ENCODE measurements at regions not wholly inside any gene's neighbourhood (a gene's known extent, or its start where the extent isn't known, plus 50 kb on each side); places are given as distances from the start of the nearest gene placed in this dataset.

DNA sequence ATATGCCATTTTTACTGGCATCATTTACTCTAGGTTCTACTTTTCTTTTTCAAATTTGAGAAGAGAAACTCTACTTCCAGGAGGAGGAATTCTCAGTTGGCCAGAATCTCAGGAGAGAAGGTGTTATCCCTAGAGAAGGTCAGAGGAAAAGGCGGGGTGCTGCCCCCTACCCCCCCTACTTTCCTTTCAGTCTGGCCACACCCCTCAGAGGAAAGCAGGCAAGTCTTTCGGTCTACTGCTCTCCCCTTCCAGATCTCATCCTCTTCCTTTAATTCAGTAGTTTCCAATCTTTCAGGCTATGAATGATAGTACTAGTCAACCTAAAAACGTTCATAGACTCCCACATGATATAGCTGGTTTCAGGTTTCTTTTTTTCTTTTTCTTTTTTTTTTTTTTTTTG, 366.5 kb upstream of the TBL1XR1 start:
- no peak; the same call in 2 of the 3 replicates for ATAC-seq
- TF ChIP-seq GLIS3 (CRISPR knock-in tag; IDR thresholded peaks at IDR 0.05) = no peak
- TF ChIP-seq ARNTL (CRISPR knock-in tag; IDR thresholded peaks at IDR 0.05; ENCODE audit: borderline replicate concordance, low read depth) = no peak
- no peak for TF ChIP-seq RARB (CRISPR knock-in tag; IDR thresholded peaks at IDR 0.05)
- TF ChIP-seq, protein P1, sequence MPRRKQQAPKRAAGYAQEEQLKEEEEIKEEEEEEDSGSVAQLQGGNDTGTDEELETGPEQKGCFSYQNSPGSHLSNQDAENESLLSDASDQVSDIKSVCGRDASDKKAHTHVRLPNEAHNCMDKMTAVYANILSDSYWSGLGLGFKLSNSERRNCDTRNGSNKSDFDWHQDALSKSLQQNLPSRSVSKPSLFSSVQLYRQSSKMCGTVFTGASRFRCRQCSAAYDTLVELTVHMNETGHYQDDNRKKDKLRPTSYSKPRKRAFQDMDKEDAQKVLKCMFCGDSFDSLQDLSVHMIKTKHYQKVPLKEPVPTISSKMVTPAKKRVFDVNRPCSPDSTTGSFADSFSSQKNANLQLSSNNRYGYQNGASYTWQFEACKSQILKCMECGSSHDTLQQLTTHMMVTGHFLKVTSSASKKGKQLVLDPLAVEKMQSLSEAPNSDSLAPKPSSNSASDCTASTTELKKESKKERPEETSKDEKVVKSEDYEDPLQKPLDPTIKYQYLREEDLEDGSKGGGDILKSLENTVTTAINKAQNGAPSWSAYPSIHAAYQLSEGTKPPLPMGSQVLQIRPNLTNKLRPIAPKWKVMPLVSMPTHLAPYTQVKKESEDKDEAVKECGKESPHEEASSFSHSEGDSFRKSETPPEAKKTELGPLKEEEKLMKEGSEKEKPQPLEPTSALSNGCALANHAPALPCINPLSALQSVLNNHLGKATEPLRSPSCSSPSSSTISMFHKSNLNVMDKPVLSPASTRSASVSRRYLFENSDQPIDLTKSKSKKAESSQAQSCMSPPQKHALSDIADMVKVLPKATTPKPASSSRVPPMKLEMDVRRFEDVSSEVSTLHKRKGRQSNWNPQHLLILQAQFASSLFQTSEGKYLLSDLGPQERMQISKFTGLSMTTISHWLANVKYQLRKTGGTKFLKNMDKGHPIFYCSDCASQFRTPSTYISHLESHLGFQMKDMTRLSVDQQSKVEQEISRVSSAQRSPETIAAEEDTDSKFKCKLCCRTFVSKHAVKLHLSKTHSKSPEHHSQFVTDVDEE (CRISPR knock-in tag; IDR thresholded peaks at IDR 0.05) = no peak
- TF ChIP-seq, protein P2, sequence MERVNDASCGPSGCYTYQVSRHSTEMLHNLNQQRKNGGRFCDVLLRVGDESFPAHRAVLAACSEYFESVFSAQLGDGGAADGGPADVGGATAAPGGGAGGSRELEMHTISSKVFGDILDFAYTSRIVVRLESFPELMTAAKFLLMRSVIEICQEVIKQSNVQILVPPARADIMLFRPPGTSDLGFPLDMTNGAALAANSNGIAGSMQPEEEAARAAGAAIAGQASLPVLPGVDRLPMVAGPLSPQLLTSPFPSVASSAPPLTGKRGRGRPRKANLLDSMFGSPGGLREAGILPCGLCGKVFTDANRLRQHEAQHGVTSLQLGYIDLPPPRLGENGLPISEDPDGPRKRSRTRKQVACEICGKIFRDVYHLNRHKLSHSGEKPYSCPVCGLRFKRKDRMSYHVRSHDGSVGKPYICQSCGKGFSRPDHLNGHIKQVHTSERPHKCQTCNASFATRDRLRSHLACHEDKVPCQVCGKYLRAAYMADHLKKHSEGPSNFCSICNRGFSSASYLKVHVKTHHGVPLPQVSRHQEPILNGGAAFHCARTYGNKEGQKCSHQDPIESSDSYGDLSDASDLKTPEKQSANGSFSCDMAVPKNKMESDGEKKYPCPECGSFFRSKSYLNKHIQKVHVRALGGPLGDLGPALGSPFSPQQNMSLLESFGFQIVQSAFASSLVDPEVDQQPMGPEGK (CRISPR knock-in tag; IDR thresholded peaks at IDR 0.05; ENCODE audit: borderline replicate concordance) = no peak
- TF ChIP-seq, protein P3, sequence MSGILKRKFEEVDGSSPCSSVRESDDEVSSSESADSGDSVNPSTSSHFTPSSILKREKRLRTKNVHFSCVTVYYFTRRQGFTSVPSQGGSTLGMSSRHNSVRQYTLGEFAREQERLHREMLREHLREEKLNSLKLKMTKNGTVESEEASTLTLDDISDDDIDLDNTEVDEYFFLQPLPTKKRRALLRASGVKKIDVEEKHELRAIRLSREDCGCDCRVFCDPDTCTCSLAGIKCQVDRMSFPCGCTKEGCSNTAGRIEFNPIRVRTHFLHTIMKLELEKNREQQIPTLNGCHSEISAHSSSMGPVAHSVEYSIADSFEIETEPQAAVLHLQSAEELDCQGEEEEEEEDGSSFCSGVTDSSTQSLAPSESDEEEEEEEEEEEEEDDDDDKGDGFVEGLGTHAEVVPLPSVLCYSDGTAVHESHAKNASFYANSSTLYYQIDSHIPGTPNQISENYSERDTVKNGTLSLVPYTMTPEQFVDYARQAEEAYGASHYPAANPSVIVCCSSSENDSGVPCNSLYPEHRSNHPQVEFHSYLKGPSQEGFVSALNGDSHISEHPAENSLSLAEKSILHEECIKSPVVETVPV (CRISPR knock-in tag; IDR thresholded peaks at IDR 0.05) = no peak
- no peak for TF ChIP-seq PPARA (CRISPR knock-in tag; IDR thresholded peaks at IDR 0.05; ENCODE audit: borderline replicate concordance)
- no peak for TF ChIP-seq ESRRG (CRISPR knock-in tag; IDR thresholded peaks at IDR 0.05)
- no peak for TF ChIP-seq ZFP30 (CRISPR knock-in tag; IDR thresholded peaks at IDR 0.05)
- TF ChIP-seq ZNF565 (CRISPR knock-in tag; conservative IDR thresholded peaks at IDR 0.05; ENCODE audit: low read depth) = no peak
- TF ChIP-seq TCF4 (CRISPR knock-in tag; IDR thresholded peaks at IDR 0.05; ENCODE audit: borderline replicate concordance) = no peak
- TF ChIP-seq, protein P4, sequence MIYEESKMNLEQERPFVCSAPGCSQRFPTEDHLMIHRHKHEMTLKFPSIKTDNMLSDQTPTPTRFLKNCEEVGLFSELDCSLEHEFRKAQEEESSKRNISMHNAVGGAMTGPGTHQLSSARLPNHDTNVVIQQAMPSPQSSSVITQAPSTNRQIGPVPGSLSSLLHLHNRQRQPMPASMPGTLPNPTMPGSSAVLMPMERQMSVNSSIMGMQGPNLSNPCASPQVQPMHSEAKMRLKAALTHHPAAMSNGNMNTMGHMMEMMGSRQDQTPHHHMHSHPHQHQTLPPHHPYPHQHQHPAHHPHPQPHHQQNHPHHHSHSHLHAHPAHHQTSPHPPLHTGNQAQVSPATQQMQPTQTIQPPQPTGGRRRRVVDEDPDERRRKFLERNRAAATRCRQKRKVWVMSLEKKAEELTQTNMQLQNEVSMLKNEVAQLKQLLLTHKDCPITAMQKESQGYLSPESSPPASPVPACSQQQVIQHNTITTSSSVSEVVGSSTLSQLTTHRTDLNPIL (CRISPR knock-in tag; IDR thresholded peaks at IDR 0.05; ENCODE audit: low read depth) = no peak
- TF ChIP-seq ZNF8 (CRISPR knock-in tag; IDR thresholded peaks at IDR 0.05) = no peak
- TF ChIP-seq, protein P5, sequence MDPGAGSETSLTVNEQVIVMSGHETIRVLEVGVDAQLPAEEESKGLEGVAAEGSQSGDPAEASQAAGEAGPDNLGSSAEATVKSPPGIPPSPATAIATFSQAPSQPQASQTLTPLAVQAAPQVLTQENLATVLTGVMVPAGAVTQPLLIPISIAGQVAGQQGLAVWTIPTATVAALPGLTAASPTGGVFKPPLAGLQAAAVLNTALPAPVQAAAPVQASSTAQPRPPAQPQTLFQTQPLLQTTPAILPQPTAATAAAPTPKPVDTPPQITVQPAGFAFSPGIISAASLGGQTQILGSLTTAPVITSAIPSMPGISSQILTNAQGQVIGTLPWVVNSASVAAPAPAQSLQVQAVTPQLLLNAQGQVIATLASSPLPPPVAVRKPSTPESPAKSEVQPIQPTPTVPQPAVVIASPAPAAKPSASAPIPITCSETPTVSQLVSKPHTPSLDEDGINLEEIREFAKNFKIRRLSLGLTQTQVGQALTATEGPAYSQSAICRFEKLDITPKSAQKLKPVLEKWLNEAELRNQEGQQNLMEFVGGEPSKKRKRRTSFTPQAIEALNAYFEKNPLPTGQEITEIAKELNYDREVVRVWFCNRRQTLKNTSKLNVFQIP (CRISPR knock-in tag; IDR thresholded peaks at IDR 0.05; ENCODE audit: borderline replicate concordance, low read depth) = no peak
- no peak for TF ChIP-seq ZNF70 (CRISPR knock-in tag; IDR thresholded peaks at IDR 0.05)
- TF ChIP-seq ZFP3 (CRISPR knock-in tag; IDR thresholded peaks at IDR 0.05) = no peak

DNA sequence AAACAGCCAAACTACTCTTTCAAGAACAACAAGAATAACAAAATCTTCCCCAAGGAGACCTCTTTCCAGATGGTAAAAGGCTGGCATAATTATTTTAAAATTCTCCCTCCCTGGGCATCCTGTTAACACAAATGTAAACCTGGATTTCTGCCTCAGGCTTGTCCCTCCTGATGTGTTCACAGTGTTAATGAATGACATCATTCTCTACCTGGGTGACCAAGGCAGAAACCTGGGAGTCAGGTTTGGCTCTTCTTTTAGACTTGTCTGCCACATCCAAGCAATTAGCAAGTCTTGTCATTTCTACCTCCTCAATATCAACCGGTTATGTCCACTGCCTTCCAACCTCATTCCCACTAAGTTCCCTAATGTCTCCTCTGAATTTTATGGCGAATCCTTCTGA, 368.7 kb upstream of the TBL1XR1 start:
- TF ChIP-seq ZC3H10 (CRISPR knock-in tag; IDR thresholded peaks at IDR 0.05) (no peak), ZNF565 (CRISPR knock-in tag; conservative IDR thresholded peaks at IDR 0.05; ENCODE audit: low read depth) (no peak), ARNTL (CRISPR knock-in tag; IDR thresholded peaks at IDR 0.05; ENCODE audit: borderline replicate concordance, low read depth) (no peak)
- ATAC-seq = no peak

DNA sequence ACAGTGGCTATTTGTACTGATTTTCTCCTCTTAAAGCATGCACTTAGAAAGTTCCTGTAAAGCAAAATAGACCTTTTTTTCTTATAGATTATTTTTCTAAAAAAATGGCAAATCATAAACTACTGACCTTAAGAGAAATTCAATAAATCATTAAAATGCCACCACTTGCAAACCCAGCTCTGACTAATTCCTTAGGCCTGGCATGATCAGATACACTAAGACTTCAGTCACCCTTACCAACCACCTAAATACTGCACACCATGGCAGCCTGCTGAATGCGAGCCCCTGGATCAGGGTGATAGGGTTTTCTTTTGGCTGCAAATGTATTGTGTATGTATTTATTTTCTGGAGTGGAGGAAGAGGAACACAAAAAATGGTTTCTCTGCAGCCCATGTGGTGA, 370.6 kb upstream of the TBL1XR1 start:
- peak; percentile 79 for ATAC-seq
- TF ChIP-seq SNAI2 (CRISPR knock-in tag; IDR thresholded peaks at IDR 0.05) = no peak
- no peak for TF ChIP-seq ZFP30 (CRISPR knock-in tag; IDR thresholded peaks at IDR 0.05)
- TF ChIP-seq TOX (CRISPR knock-in tag; IDR thresholded peaks at IDR 0.05; ENCODE audit: borderline replicate concordance) = no peak
- no peak for TF ChIP-seq ZFP3 (CRISPR knock-in tag; IDR thresholded peaks at IDR 0.05)
- no peak for TF ChIP-seq ZC3H10 (CRISPR knock-in tag; IDR thresholded peaks at IDR 0.05)
- TF ChIP-seq, protein P2 (CRISPR knock-in tag; IDR thresholded peaks at IDR 0.05; ENCODE audit: borderline replicate concordance) = no peak
- no peak for TF ChIP-seq PPARA (CRISPR knock-in tag; IDR thresholded peaks at IDR 0.05; ENCODE audit: borderline replicate concordance)
- TF ChIP-seq, protein P1 (CRISPR knock-in tag; IDR thresholded peaks at IDR 0.05) = no peak
- no peak for TF ChIP-seq ZNF8 (CRISPR knock-in tag; IDR thresholded peaks at IDR 0.05)
- no peak for TF ChIP-seq GLIS3 (CRISPR knock-in tag; IDR thresholded peaks at IDR 0.05)
- no peak for TF ChIP-seq ZNF565 (CRISPR knock-in tag; conservative IDR thresholded peaks at IDR 0.05; ENCODE audit: low read depth)
- no peak for TF ChIP-seq RARB (CRISPR knock-in tag; IDR thresholded peaks at IDR 0.05)
- TF ChIP-seq, protein P3 (CRISPR knock-in tag; IDR thresholded peaks at IDR 0.05) = no peak

Data from SK-N-SH treated with all-trans-retinoic acid at 6 μM for 48 hours (cell line).